ENCODE measurements at regions not wholly inside any gene's neighbourhood (a gene's known extent, or its start where the extent isn't known, plus 50 kb on each side); places are given as distances from the start of the nearest gene placed in this dataset.

DNA sequence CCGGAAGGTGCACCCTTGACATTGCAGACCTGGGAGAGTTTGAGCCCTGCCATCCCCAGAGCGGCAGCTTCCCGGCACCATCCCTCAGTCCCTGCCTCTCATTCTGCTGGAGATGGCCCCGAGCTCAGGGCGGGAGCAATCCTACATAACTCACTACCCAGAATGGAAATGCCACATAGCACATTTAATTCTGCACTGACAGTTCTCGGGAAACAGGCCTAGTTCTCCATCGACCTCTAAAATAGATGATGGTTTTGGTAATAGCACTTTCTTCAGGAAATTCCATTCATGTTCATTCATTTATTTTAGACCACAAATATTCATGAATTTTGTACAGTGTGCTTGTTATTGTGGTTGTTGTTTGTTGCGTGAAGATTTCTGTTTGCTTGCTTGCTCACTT, 92.9 kb upstream of the SLC14A2 start:
- Mint-ChIP-seq H3K4me1 (no peaks in the 10 kb centered on the region), H3K9me3 (no peaks in the 10 kb centered on the region), H3K27ac (peak overlapping the region in 1 of 3 donors; percentile 5), H3K27me3 (no peaks in the 10 kb centered on the region), H3K36me3 (no peaks in the 10 kb centered on the region), H3K4me3 (no peak overlapping the region)

DNA sequence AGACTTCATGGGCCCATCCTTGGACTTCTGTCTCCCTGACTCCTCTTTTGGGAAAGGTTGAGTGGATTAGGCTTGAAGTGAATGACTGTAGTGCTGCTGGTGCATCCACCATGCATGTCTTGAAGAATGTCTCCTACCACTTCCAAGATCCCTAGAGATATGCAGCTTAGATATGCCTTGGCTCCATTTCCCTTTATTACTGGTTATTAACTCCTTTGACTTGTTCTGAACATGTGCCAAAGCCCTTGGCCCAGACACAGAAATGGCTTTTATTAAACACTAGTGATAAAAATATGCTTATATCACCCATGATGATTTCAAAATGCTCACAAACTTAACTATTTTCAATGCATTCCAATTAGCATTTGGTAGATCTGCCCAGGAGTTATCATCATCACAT, 90.0 kb upstream of the SLC14A2 start:
- H3K27me3 Mint-ChIP-seq = no peaks in the 10 kb centered on the region
- H3K36me3 Mint-ChIP-seq = no peaks in the 10 kb centered on the region
- H3K9me3 Mint-ChIP-seq = no peaks in the 10 kb centered on the region
- no peak overlapping the region for H3K27ac Mint-ChIP-seq
- H3K4me1 Mint-ChIP-seq = no peaks in the 10 kb centered on the region
- H3K4me3 Mint-ChIP-seq = no peak overlapping the region

DNA sequence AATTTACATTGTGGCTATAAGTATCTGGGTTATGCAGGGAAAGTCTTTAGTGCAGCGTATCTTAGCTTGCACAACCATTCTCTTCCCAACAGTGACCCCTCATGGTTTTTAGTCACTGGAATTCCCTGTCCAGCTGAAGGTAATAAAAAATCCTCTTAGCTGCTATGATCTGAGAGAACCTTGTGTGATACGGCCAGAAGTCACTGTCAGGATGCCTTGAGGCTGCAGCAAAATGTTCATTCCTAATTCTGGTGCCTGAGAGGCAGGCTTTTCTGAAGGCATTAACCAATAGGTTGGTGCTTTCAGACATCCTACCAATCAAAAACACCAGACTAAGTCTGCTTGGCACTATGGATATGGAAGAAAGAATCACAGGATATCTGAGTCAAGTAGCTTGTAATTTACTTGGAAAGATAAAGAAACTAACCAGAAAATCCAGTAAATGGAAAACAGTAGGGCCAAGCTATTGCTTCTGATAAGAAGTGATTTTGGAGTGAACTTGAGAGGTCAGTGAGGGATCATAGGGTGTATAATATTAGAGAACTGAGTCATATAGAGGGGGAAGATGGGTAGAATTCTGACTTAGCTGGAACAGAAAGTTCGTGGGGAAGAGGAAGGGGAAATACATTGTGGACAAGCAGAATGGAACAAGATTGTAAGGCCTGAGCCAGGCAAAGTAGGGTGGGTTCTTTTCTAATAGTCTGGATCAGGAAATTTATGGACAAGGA, 89.0 kb upstream of the SLC14A2 start:
- Mint-ChIP-seq H3K36me3 (no peaks in the 10 kb centered on the region), H3K27me3 (no peaks in the 10 kb centered on the region), H3K4me1 (no peaks in the 10 kb centered on the region), H3K4me3 (no peak overlapping the region), H3K27ac (no peak overlapping the region), H3K9me3 (no peaks in the 10 kb centered on the region)

DNA sequence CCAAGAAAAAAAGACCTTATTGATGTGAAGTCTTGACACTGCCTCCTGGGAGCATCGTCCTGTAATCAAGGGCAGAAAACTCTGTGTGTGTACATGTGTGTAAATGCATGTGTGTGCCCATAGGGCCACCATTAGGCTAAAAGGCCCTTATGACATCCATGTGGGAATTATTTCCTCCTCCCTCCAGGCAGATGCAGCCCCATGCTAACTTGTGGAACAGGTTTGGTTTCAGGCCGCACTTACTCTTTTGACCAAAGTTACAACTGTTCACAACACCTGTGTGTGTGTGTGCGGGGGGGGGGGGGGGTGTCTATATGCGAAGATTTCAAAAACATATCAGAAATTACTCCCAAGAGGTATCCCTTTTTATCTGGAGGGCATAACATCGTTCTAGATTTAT, 87.4 kb upstream of the SLC14A2 start:
- H3K4me3 Mint-ChIP-seq = no peak overlapping the region
- H3K27ac Mint-ChIP-seq = no peak overlapping the region
- no peaks in the 10 kb centered on the region for H3K4me1 Mint-ChIP-seq
- no peaks in the 10 kb centered on the region for H3K27me3 Mint-ChIP-seq
- H3K9me3 Mint-ChIP-seq = peaks cover 0 to 2% (median 0%) of the 10 kb centered on the region in 3 donors
- no peaks in the 10 kb centered on the region for H3K36me3 Mint-ChIP-seq

DNA sequence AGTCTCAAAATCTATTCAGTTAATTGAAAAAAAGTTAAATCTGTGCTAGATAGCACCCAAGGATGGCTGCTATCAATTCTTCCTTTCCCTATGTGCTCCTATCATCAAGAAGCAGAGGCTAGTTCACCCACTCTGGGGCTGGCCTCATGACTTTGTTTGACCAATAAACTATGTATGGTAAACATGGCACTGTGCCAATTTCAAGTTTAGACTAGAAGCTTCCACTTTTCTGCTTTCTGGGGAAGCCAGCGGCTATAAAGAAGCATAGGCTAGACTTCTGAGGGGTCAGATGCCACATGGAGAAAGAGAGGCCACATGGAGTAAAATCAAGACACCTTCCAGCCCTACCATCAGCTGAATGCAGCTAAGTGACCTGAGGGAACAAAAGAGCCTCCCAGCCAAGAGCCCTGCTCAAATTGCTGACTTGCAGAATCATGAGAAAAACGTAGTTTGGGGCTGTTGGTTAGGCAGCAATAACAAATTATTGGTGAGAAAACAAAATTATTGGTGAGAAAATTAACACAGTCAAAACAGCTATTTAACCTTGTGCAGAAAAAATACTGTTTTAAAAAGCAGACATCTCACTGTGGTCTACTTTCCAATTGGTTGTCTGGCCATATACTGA, 86.5 kb upstream of the SLC14A2 start:
- H3K27ac Mint-ChIP-seq = no peak overlapping the region
- H3K9me3 Mint-ChIP-seq = peaks cover 0 to 7% (median 0%) of the 10 kb centered on the region in 3 donors
- no peaks in the 10 kb centered on the region for H3K4me1 Mint-ChIP-seq
- H3K4me3 Mint-ChIP-seq = no peak overlapping the region
- H3K36me3 Mint-ChIP-seq = no peaks in the 10 kb centered on the region
- H3K27me3 Mint-ChIP-seq = peaks cover 1% of the 10 kb centered on the region

DNA sequence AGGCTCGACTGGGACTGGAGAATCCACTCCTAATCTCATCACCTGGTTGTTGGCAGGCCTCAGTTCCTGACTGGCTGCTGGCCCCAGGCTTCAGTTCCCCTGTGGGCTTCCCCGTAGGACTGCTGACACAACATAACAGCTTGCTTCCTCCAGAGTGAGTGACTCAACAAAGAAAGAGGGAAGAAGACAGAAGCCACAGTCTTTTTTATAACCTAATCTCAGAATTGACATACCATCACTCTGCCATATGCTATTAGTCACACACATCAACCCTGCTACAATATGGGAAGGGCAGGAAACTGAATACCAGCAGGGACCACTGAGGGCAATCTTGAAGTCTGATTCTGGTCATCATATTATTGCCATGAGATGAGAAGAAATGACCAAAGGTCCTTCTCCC, 76.8 kb upstream of the SLC14A2 start:
- Mint-ChIP-seq H3K4me3 (no peak overlapping the region), H3K9me3 (peaks cover 7 to 16% (median 8%) of the 10 kb centered on the region in 3 donors), H3K4me1 (no peaks in the 10 kb centered on the region), H3K27me3 (peaks cover 7% of the 10 kb centered on the region), H3K27ac (no peak overlapping the region), H3K36me3 (no peaks in the 10 kb centered on the region)

DNA sequence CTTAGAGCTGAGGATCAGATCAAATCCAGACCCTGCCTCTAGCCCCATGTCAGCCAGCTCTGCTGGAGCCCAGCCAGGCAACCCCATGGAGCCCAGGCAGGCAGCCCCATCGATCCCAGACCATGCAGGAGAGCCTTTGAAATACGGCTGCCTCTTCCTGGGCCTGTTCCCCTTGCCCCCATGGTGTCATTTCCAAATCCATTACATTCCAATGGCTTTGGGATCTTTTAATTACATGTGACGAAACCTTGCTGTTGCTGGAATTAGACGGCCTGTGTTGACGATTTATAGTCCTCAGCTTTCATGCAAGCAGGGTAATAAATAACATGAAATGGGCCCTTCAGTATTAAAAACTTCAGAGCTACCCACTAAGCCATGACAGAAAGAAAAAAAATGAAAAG, 75.8 kb upstream of the SLC14A2 start:
- Mint-ChIP-seq H3K4me1 (no peaks in the 10 kb centered on the region), H3K9me3 (peaks cover 5 to 16% (median 7%) of the 10 kb centered on the region in 3 donors), H3K4me3 (no peak overlapping the region), H3K36me3 (no peaks in the 10 kb centered on the region), H3K27me3 (peaks cover 9% of the 10 kb centered on the region), H3K27ac (no peak overlapping the region)

DNA sequence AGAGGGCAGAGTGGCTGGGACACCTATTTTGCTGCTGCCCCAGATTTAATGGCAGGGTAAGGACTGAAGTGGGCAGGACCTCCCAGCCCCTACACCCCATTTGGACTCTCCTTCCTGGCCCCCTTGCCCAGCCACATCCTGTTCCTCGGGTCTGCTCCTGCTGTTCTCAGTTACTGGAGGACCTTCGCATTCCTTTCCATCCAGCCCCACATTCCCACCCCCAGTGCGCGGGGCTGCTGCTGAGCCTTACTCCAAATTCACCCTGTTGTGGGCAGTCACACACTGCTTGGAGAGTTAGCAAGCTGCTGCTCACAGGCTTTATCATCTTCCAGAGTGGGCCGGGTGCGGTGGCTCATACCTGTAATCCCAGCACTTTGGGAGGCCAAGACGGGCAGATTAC, 75.2 kb upstream of the SLC14A2 start:
- Mint-ChIP-seq H3K27me3 (peaks cover 9% of the 10 kb centered on the region), H3K4me3 (no peak overlapping the region), H3K36me3 (no peaks in the 10 kb centered on the region), H3K4me1 (no peaks in the 10 kb centered on the region), H3K9me3 (peaks cover 2 to 16% (median 7%) of the 10 kb centered on the region in 3 donors), H3K27ac (no peak overlapping the region)

DNA sequence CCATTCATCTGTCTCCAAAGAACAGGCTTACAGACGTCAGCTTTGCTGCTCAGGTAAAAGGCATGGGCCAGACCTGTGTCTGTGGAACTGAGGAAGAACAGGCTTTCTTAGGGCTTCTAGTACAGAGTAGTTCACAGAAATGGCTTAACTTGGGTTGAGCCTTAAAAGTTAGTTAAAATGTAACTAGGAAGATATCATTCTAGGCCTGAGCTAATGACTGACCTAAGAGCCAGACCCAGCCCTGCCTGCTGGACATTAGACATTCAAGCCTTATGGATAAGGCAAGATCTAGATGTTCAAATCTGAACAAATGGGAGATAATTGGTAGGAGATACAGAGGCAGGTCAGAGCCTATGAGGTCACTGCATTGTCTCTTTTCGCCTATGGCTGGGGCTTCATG, 73.9 kb upstream of the SLC14A2 start:
- Mint-ChIP-seq H3K4me3 (no peak overlapping the region), H3K27ac (no peak overlapping the region), H3K9me3 (peaks cover 2 to 16% (median 7%) of the 10 kb centered on the region in 3 donors), H3K27me3 (peaks cover 5% of the 10 kb centered on the region), H3K4me1 (no peaks in the 10 kb centered on the region), H3K36me3 (no peaks in the 10 kb centered on the region)

DNA sequence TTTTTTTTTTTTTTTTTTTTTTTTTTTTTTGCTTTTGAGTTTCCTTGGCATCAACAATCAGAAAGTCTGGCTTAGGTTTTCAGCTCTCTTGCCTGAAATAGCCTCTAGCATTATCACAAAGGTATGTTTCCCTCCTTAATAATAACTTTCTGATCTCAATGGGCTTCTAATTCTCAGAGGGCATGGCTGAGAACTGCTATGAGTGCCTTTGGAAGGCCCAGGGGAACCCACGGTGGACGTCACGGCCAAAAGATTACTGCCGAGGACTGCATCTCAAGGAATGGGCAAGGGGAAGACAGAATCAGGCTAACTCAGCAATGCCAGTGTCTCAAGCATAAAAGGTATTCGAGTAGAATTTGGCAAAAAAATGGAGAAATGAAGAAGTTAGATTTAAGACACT, 73.2 kb upstream of the SLC14A2 start:
- Mint-ChIP-seq H3K27me3 (peaks cover 3% of the 10 kb centered on the region), H3K9me3 (peaks cover 2 to 16% (median 7%) of the 10 kb centered on the region in 3 donors), H3K4me1 (no peaks in the 10 kb centered on the region), H3K27ac (no peak overlapping the region), H3K4me3 (no peak overlapping the region), H3K36me3 (no peaks in the 10 kb centered on the region)

DNA sequence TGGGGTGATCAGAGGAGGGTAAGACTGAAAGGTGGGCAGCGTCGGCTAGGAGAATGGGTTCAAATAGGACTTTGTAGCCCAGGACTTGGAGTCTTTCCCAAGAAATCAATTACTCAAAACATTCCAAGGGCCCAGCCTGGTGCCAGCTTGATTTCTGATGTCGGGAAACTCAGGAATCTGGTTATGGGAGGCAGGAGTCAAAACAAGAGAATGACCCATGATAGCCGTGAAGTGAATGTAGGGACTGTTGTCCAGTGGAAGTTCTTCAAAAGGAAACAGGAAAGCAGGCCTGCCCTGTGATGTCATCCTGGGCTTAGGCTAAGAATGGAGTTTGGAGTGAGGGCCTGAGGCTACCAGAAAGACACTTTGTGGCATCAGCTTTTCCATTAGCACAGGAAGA, 67.4 kb upstream of the SLC14A2 start:
- Mint-ChIP-seq H3K27ac (no peak overlapping the region), H3K27me3 (peaks cover 10% of the 10 kb centered on the region), H3K4me3 (no peak overlapping the region), H3K36me3 (no peaks in the 10 kb centered on the region), H3K4me1 (no peaks in the 10 kb centered on the region), H3K9me3 (peaks cover 0 to 1% (median 0%) of the 10 kb centered on the region in 3 donors)

DNA sequence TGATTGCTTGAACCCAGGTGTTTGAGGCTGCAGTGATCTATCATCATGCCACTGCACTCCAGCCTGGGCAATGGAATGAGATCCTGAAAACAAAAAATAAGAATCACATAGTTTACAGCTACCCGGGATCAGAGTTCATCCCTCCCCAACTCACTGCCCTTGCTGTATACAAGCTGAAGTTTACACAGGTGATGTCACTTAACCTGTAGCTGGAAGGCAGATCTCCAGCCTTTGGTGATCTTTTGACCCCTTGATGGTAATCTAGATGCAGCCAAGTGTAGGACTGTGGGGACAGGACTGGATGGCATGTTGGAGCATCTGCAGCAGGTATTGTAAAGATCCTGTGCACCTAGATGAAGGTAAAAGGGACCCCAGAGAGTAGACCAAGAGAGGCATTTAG, 66.7 kb upstream of the SLC14A2 start:
- H3K36me3 Mint-ChIP-seq = no peaks in the 10 kb centered on the region

DNA sequence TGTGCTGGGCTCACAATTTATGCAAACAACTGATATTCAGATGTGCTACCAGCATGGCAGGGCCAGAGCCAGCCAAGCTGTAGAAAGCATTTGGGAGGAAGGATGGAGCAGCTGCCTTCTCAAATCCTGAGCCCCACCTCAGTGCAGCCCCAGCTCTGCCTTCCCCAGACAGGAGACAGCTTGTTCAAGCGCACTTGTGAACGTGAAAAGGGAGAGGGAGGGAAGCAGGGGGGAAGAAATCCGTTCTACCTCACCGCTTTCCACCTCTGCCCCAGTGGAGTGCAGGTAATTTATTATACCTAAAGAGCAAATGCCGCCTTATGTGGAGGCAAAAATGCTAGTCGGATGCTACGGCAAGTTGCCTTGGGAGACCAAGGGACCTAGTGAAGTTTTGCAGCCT, 66.0 kb upstream of the SLC14A2 start:
- Mint-ChIP-seq H3K4me1 (no peaks in the 10 kb centered on the region), H3K27me3 (peaks cover 9% of the 10 kb centered on the region), H3K9me3 (peaks cover 0 to 1% (median 0%) of the 10 kb centered on the region in 3 donors), H3K27ac (no peak overlapping the region), H3K4me3 (no peak overlapping the region), H3K36me3 (no peaks in the 10 kb centered on the region)

More for the DNA sequence above, 66.7 kb upstream of the SLC14A2 start:
- no peak overlapping the region for H3K27ac Mint-ChIP-seq
- H3K4me1 Mint-ChIP-seq = no peaks in the 10 kb centered on the region
- no peak overlapping the region for H3K4me3 Mint-ChIP-seq
- peaks cover 10% of the 10 kb centered on the region for H3K27me3 Mint-ChIP-seq
- H3K9me3 Mint-ChIP-seq = peaks cover 0 to 1% (median 0%) of the 10 kb centered on the region in 3 donors

DNA sequence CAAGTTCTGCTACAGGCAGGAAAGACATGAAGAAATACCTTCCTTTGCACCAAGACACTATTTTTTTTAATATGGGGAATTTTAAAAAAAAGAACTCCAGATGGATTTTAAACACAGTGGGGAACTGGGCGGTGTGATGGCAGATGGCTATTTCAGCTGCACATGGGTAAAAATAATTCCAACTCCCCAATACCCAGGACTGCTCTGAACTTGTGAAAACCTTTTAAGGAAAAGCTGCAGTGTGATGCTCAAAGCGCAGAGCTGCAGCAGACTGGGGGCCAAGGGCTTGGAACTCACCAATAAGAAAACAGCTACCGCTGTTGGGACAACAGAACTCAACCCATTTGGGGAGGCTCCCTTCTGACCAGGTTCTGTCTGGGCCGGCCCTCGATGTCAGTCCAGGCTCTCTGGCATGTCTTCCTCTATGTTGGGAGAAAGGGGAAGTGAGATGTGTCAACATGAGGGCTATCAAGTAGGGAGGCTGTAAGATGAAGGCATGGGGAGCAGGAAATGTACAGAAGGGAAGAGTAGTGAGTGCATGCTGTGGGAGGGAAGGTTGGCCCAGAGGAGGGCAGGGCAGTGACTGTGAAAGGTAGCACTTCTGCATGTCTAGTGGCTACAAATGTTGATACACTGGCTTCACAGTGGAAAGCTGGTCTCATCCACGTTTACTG, 64.0 kb upstream of the SLC14A2 start:
- no peaks in the 10 kb centered on the region for H3K4me1 Mint-ChIP-seq
- peaks cover 9% of the 10 kb centered on the region for H3K27me3 Mint-ChIP-seq
- peaks cover 0 to 1% (median 0%) of the 10 kb centered on the region in 3 donors for H3K9me3 Mint-ChIP-seq
- no peak overlapping the region for H3K27ac Mint-ChIP-seq
- no peak overlapping the region for H3K4me3 Mint-ChIP-seq
- no peaks in the 10 kb centered on the region for H3K36me3 Mint-ChIP-seq

DNA sequence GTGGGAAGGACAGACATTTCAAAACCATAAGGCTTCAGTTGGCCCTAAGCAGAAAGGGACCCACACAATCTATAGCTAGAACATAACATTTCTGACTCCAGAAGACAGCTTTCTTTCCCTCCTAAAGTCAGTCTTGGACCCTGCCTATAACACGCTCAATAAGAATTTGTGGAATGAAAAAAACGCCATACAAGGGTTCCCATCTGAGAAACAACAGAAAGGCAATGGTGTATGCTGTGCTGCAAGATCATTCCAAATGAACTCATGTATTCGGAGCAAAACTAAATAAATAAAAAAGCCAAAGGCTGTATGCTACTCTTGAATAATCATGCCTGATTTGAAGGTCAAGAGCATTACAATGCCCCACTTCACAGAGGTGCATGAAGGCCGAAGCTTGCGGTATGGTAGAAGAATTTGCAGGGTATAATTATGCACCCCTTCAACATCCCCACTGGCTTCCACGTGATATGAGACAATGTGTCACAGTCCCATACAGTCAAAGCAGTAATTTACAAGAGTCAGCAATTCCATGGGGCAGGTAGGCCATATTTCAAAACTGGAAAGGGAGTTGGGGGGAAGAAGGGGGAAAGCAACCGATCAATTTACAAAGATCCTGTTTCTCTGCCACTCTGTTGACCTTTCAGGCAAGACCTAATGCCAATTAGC, 61.4 kb upstream of the SLC14A2 start:
- Mint-ChIP-seq H3K4me3 (no peak overlapping the region), H3K4me1 (no peaks in the 10 kb centered on the region), H3K27me3 (peaks cover 6% of the 10 kb centered on the region), H3K9me3 (peaks cover 0 to 1% (median 0%) of the 10 kb centered on the region in 3 donors), H3K36me3 (no peaks in the 10 kb centered on the region), H3K27ac (no peak overlapping the region)
